Stimulated activated CD8-positive, alpha-beta memory T cell treated with anti-CD3 and anti-CD28 coated beads, Interleukin-2, amount 100 ng/mL, for 1 hour (primary cell): ENCODE measurements at regions not wholly inside any gene's neighbourhood (a gene's known extent, or its start where the extent isn't known, plus 50 kb on each side); places are given as distances from the start of the nearest gene placed in this dataset.

Experiments used
- DNase-seq, 2 donors: peaks; one replicate each; pipeline ENCODE4 v3.0.0-alpha.2; 2020; ENCODE audit warnings: low read depth in 2 of 2

GRCh38 chr13:73465617-73465971, 406.8 kb downstream of the KLF5 start:
- no peak for DNase-seq

- DNase-seq, result no peak
These were observed 406.2 kb downstream of the KLF5 start for GRCh38 chr13:73464758-73465616.

- DNase-seq, result no peak
These were observed 403.4 kb downstream of the KLF5 start for GRCh38 chr13:73462241-73462640.

- DNase-seq, result no peak
These were observed 392.6 kb downstream of the KLF5 start for GRCh38 chr13:73451221-73452029.

- no peak for DNase-seq
These were observed 391.8 kb downstream of the KLF5 start for GRCh38 chr13:73450583-73450982.

- no peak for DNase-seq
These were observed 390.4 kb downstream of the KLF5 start for GRCh38 chr13:73449252-73449651.

GRCh38 chr13:73440296-73440895, 381.6 kb downstream of the KLF5 start:
- DNase-seq, result no peak

- no peak for DNase-seq
These were observed 375.1 kb downstream of the KLF5 start for GRCh38 chr13:73433890-73434289.

- no peak for DNase-seq
These were observed 374.7 kb downstream of the KLF5 start for GRCh38 chr13:73433458-73433857.

- no peak for DNase-seq
These were observed 370.9 kb downstream of the KLF5 start for GRCh38 chr13:73429701-73430100.

GRCh38 chr13:73428706-73429105, 369.9 kb downstream of the KLF5 start:
- no peak for DNase-seq

GRCh38 chr13:73428137-73428536, 369.3 kb downstream of the KLF5 start:
- no peak for DNase-seq

- no peak for DNase-seq
These were observed 364.2 kb downstream of the KLF5 start for GRCh38 chr13:73422973-73423372.

- no peak for DNase-seq
These were observed 362.6 kb downstream of the KLF5 start for GRCh38 chr13:73421310-73421912.

- DNase-seq, result no peak
These were observed 360.4 kb downstream of the KLF5 start for GRCh38 chr13:73419186-73419585.

- no peak for DNase-seq
These were observed 358.3 kb downstream of the KLF5 start for GRCh38 chr13:73417012-73417615.

GRCh38 chr13:73416093-73416492, 357.3 kb downstream of the KLF5 start:
- DNase-seq, result no peak

GRCh38 chr13:73413656-73414055, 354.9 kb downstream of the KLF5 start:
- DNase-seq, result no peak

GRCh38 chr13:73412933-73413332, 354.1 kb downstream of the KLF5 start:
- DNase-seq, result no peak

GRCh38 chr13:73411067-73411809, 352.4 kb downstream of the KLF5 start:
- no peak for DNase-seq

- no peak for DNase-seq
These were observed 347.6 kb downstream of the KLF5 start for GRCh38 chr13:73406454-73406853.
